ENCODE measurements at regions not wholly inside any gene's neighbourhood (a gene's known extent, or its start where the extent isn't known, plus 50 kb on each side); places are given as distances from the start of the nearest gene placed in this dataset.
A peak's percentile ranks its signal among the peaks of the same experiment; 100 is the strongest.

GRCh38 chr15:81945014-81945615 lies 100.7 kb downstream of the MEX3B start:
- Mint-ChIP-seq H3K27ac (no peak overlapping the region), H3K9me3 (peaks cover 0 to 10% (median 3%) of the 10 kb centered on the region in 7 donors)
- no peak for ATAC-seq (ENCODE audit: low read depth in 2 of 2)

GRCh38 chr15:81942655-81943195 lies 103.1 kb downstream of the MEX3B start:
- Mint-ChIP-seq H3K9me3 (peaks cover 0 to 10% (median 4%) of the 10 kb centered on the region in 7 donors), H3K27ac (no peak overlapping the region), H3K4me1 (no peaks in the 10 kb centered on the region), H3K27me3 (peaks cover 10% of the 10 kb centered on the region), H3K36me3 (no peaks in the 10 kb centered on the region), H3K4me3 (no peak overlapping the region)
- H3K9me3 ChIP-seq (ENCODE audit: control insufficient read depth in 2 of 2, low read length in 2 of 2): peaks cover 4 to 6% of the 10 kb centered on the region in 2 experiments
- no peaks in the 10 kb centered on the region for H3K36me3 ChIP-seq (ENCODE audit: control insufficient read depth, insufficient read depth, low read length)
- no peaks in the 10 kb centered on the region for H3K27me3 ChIP-seq (ENCODE audit: control insufficient read depth, insufficient read depth, low read length)
- no peak for DNase-seq
- H3K4me3 ChIP-seq (ENCODE audit: low read depth, low read length): no peak overlapping the region
- no peak for ATAC-seq (ENCODE audit: low read depth in 2 of 2)
- no peaks in the 10 kb centered on the region for H3K4me1 ChIP-seq (ENCODE audit: control insufficient read depth, insufficient read depth, low read length, poor library complexity, severe bottlenecking)
- no peak overlapping the region for H3K27ac ChIP-seq (ENCODE audit: insufficient read depth, low read length, poor library complexity, severe bottlenecking)

More at GRCh38 chr15:81945014-81945615, 100.7 kb downstream of the MEX3B start:
- Histone ChIP-seq H3K36me3 (ENCODE audit: control insufficient read depth, insufficient read depth, low read length) (no peaks in the 10 kb centered on the region), H3K9me3 (ENCODE audit: control insufficient read depth in 2 of 2, low read length in 2 of 2) (no peaks in the 10 kb centered on the region), H3K27me3 (ENCODE audit: control insufficient read depth, insufficient read depth, low read length) (no peaks in the 10 kb centered on the region), H3K27ac (ENCODE audit: insufficient read depth, low read length, poor library complexity, severe bottlenecking) (no peak overlapping the region), H3K4me3 (ENCODE audit: low read depth, low read length) (no peak overlapping the region), H3K4me1 (ENCODE audit: control insufficient read depth, insufficient read depth, low read length, poor library complexity, severe bottlenecking) (no peaks in the 10 kb centered on the region)
- no peak overlapping the region for H3K4me3 Mint-ChIP-seq
- no peaks in the 10 kb centered on the region for H3K4me1 Mint-ChIP-seq
- no peak for DNase-seq
- no peaks in the 10 kb centered on the region for H3K36me3 Mint-ChIP-seq
- H3K27me3 Mint-ChIP-seq: peaks cover 7% of the 10 kb centered on the region

GRCh38 chr15:81942157-81942556 lies 103.7 kb downstream of the MEX3B start:
- no peaks in the 10 kb centered on the region for H3K36me3 ChIP-seq (ENCODE audit: control insufficient read depth, insufficient read depth, low read length)
- H3K27me3 ChIP-seq (ENCODE audit: control insufficient read depth, insufficient read depth, low read length): no peaks in the 10 kb centered on the region
- ATAC-seq (ENCODE audit: low read depth in 2 of 2) (no peak), DNase-seq (no peak)
- Mint-ChIP-seq H3K27ac (no peak overlapping the region), H3K36me3 (no peaks in the 10 kb centered on the region), H3K9me3 (peaks cover 0 to 10% (median 4%) of the 10 kb centered on the region in 7 donors), H3K4me1 (no peaks in the 10 kb centered on the region), H3K4me3 (no peak overlapping the region), H3K27me3 (peaks cover 10% of the 10 kb centered on the region)
- H3K4me3 ChIP-seq (ENCODE audit: low read depth, low read length): no peak overlapping the region
- no peak overlapping the region for H3K27ac ChIP-seq (ENCODE audit: insufficient read depth, low read length, poor library complexity, severe bottlenecking)
- no peaks in the 10 kb centered on the region for H3K4me1 ChIP-seq (ENCODE audit: control insufficient read depth, insufficient read depth, low read length, poor library complexity, severe bottlenecking)
- H3K9me3 ChIP-seq (ENCODE audit: control insufficient read depth in 2 of 2, low read length in 2 of 2): peaks cover 4 to 6% of the 10 kb centered on the region in 2 experiments

- H3K36me3 Mint-ChIP-seq: no peaks in the 10 kb centered on the region
- no peak overlapping the region for H3K4me3 Mint-ChIP-seq
- Histone ChIP-seq H3K4me3 (ENCODE audit: low read depth, low read length) (no peak overlapping the region), H3K4me1 (ENCODE audit: control insufficient read depth, insufficient read depth, low read length, poor library complexity, severe bottlenecking) (no peaks in the 10 kb centered on the region), H3K27me3 (ENCODE audit: control insufficient read depth, insufficient read depth, low read length) (no peaks in the 10 kb centered on the region), H3K27ac (ENCODE audit: insufficient read depth, low read length, poor library complexity, severe bottlenecking) (no peak overlapping the region), H3K36me3 (ENCODE audit: control insufficient read depth, insufficient read depth, low read length) (no peaks in the 10 kb centered on the region), H3K9me3 (ENCODE audit: control insufficient read depth in 2 of 2, low read length in 2 of 2) (peaks cover 4 to 6% of the 10 kb centered on the region in 2 experiments)
- H3K27ac Mint-ChIP-seq: no peak overlapping the region
- DNase-seq (no peak), ATAC-seq (ENCODE audit: low read depth in 2 of 2) (no peak)
- H3K27me3 Mint-ChIP-seq: peaks cover 10% of the 10 kb centered on the region
- peaks cover 0 to 10% (median 4%) of the 10 kb centered on the region in 7 donors for H3K9me3 Mint-ChIP-seq
- no peaks in the 10 kb centered on the region for H3K4me1 Mint-ChIP-seq
These were observed 104.3 kb downstream of the MEX3B start for GRCh38 chr15:81941479-81941878.

- H3K9me3 ChIP-seq (ENCODE audit: control insufficient read depth in 2 of 2, low read length in 2 of 2): peaks cover 4 to 6% of the 10 kb centered on the region in 2 experiments
These were observed 105.1 kb downstream of the MEX3B start for GRCh38 chr15:81940467-81941451.

GRCh38 chr15:81939604-81940440 lies 106.0 kb downstream of the MEX3B start:
- H3K9me3 Mint-ChIP-seq: peaks cover 0 to 10% (median 4%) of the 10 kb centered on the region in 7 donors
- ATAC-seq (ENCODE audit: low read depth in 2 of 2) (no peak), DNase-seq (peak in 1 of 3 donors; percentile 47)
- no peak overlapping the region for H3K4me3 Mint-ChIP-seq
- H3K4me1 Mint-ChIP-seq: no peaks in the 10 kb centered on the region
- Histone ChIP-seq H3K4me3 (ENCODE audit: low read depth, low read length) (no peak overlapping the region), H3K36me3 (ENCODE audit: control insufficient read depth, insufficient read depth, low read length) (no peaks in the 10 kb centered on the region), H3K9me3 (ENCODE audit: control insufficient read depth in 2 of 2, low read length in 2 of 2) (peaks cover 4 to 6% of the 10 kb centered on the region in 2 experiments), H3K4me1 (ENCODE audit: control insufficient read depth, insufficient read depth, low read length, poor library complexity, severe bottlenecking) (no peaks in the 10 kb centered on the region), H3K27ac (ENCODE audit: insufficient read depth, low read length, poor library complexity, severe bottlenecking) (no peak overlapping the region), H3K27me3 (ENCODE audit: control insufficient read depth, insufficient read depth, low read length) (no peaks in the 10 kb centered on the region)
- no peaks in the 10 kb centered on the region for H3K36me3 Mint-ChIP-seq
- peak overlapping the region in 1 of 3 donors; percentile 28 for H3K27ac Mint-ChIP-seq
- peaks cover 10% of the 10 kb centered on the region for H3K27me3 Mint-ChIP-seq

More at GRCh38 chr15:81940467-81941451, 105.1 kb downstream of the MEX3B start:
- Mint-ChIP-seq H3K36me3 (no peaks in the 10 kb centered on the region), H3K27me3 (peaks cover 10% of the 10 kb centered on the region), H3K4me3 (no peak overlapping the region), H3K9me3 (peaks cover 0 to 10% (median 4%) of the 10 kb centered on the region in 7 donors), H3K4me1 (no peaks in the 10 kb centered on the region), H3K27ac (no peak overlapping the region)
- Histone ChIP-seq H3K27ac (ENCODE audit: insufficient read depth, low read length, poor library complexity, severe bottlenecking) (no peak overlapping the region), H3K36me3 (ENCODE audit: control insufficient read depth, insufficient read depth, low read length) (no peaks in the 10 kb centered on the region), H3K27me3 (ENCODE audit: control insufficient read depth, insufficient read depth, low read length) (no peaks in the 10 kb centered on the region), H3K4me1 (ENCODE audit: control insufficient read depth, insufficient read depth, low read length, poor library complexity, severe bottlenecking) (no peaks in the 10 kb centered on the region), H3K4me3 (ENCODE audit: low read depth, low read length) (no peak overlapping the region)
- no peak for ATAC-seq (ENCODE audit: low read depth in 2 of 2)
- no peak for DNase-seq

- Histone ChIP-seq H3K36me3 (ENCODE audit: control insufficient read depth, insufficient read depth, low read length) (no peaks in the 10 kb centered on the region), H3K9me3 (ENCODE audit: control insufficient read depth in 2 of 2, low read length in 2 of 2) (peaks cover 4 to 6% of the 10 kb centered on the region in 2 experiments), H3K4me3 (ENCODE audit: low read depth, low read length) (no peak overlapping the region), H3K27ac (ENCODE audit: insufficient read depth, low read length, poor library complexity, severe bottlenecking) (no peak overlapping the region), H3K4me1 (ENCODE audit: control insufficient read depth, insufficient read depth, low read length, poor library complexity, severe bottlenecking) (no peaks in the 10 kb centered on the region), H3K27me3 (ENCODE audit: control insufficient read depth, insufficient read depth, low read length) (no peaks in the 10 kb centered on the region)
- Mint-ChIP-seq H3K36me3 (no peaks in the 10 kb centered on the region), H3K27ac (no peak overlapping the region), H3K4me1 (no peaks in the 10 kb centered on the region), H3K4me3 (no peak overlapping the region), H3K9me3 (peaks cover 0 to 10% (median 2%) of the 10 kb centered on the region in 7 donors), H3K27me3 (peaks cover 10% of the 10 kb centered on the region)
- ATAC-seq (ENCODE audit: low read depth in 2 of 2) (no peak), DNase-seq (no peak)
These were observed 108.6 kb downstream of the MEX3B start for GRCh38 chr15:81937189-81937588.
